BLaER1 (cell line): ENCODE measurements at regions not wholly inside any gene's neighbourhood (a gene's known extent, or its start where the extent isn't known, plus 50 kb on each side); places are given as distances from the start of the nearest gene placed in this dataset.
"Not testable (repeated sequence)": the region's sequence is repeated elsewhere in the genome, so short reads cannot be mapped to it uniquely, and the experiment has no call there.

Experiments
- H3K27ac ChIP-seq: shearing (Covaris generic); formaldehyde crosslinking; 2 replicates; pipeline ENCODE4 v1.8.1; 2022
- H3K27me3 ChIP-seq: shearing (Covaris generic); formaldehyde crosslinking; 2 replicates; pipeline ENCODE4 v1.8.1; 2022
- H3K36me3 ChIP-seq: shearing (Covaris generic); formaldehyde crosslinking; 2 replicates; pipeline ENCODE4 v1.8.1; 2022
- H3K4me1 ChIP-seq: shearing (Covaris generic); formaldehyde crosslinking; 2 replicates; pipeline ENCODE4 v1.8.1; 2022
- H3K4me2 ChIP-seq: shearing (Covaris generic); formaldehyde crosslinking; 2 replicates; pipeline ENCODE4 v1.8.1; 2022
- H3K4me3 ChIP-seq: shearing (Covaris generic); formaldehyde crosslinking; 2 replicates; pipeline ENCODE4 v1.8.1; 2022
- H3K9ac ChIP-seq: shearing (Covaris generic); formaldehyde crosslinking; 2 replicates; pipeline ENCODE4 v1.8.1; 2022
- H3K9me3 ChIP-seq: shearing (Covaris generic); formaldehyde crosslinking; 2 replicates; pipeline ENCODE4 v1.8.1; 2022
- H4K20me1 ChIP-seq: shearing (Covaris generic); formaldehyde crosslinking; 2 replicates; pipeline ENCODE4 v1.8.1; 2022
- Cebpa-rat ChIP-seq: shearing (Covaris generic); IDR thresholded peaks from 2 replicates; pipeline ENCODE4 v1.8.1; 2022

DNA sequence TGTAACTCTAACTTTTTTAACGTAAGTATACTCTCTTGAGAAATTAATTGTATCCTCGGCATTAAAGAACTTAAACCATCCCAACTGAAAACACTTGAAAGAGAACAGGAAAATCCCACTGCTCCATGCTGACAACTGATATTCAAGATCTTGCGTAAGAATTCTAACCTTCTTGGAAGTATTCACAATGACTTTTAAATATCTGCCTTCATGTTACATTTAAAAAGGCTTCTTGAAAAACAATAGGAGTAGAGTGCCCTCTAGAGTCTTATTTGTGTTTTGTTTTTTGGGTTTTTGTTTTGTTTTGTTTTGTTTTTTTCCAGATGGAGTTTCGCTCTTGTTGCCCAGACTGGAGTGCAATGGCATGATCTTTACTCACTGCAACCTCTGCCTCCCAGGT, 65.4 kb upstream of the DNAJC10 start:
- no peak overlapping the region for H3K9ac ChIP-seq
- H3K27me3 ChIP-seq = no peaks in the 10 kb centered on the region
- no peaks in the 10 kb centered on the region for H3K36me3 ChIP-seq
- H3K27ac ChIP-seq = no peak overlapping the region
- H3K4me3 ChIP-seq = no peak overlapping the region
- TF ChIP-seq Cebpa-rat = no peak; the same call in 1 of the 2 replicates
- no peaks in the 10 kb centered on the region for H4K20me1 ChIP-seq
- H3K4me1 ChIP-seq = no peaks in the 10 kb centered on the region
- no peaks in the 10 kb centered on the region for H3K9me3 ChIP-seq
- H3K4me2 ChIP-seq = no peak overlapping the region

DNA sequence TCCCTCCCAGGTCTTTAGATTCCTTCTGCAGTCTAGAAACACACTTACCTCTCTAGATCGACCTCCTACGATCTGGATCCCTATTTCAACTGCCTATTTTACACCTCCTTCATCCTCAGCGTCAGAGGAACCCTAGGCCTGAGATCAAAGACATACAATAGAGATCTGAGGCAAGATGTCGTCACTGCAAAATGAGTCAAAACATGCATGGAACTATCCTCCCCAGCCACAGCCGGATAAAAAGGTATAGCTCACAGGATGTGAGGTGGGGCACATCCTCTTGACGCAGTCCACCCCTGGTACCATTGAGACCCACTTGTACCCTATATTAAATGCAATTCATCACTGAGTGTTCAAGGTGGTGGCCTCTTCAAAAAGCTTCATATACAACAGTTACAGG, 63.7 kb upstream of the DNAJC10 start:
- H3K4me3 ChIP-seq = no peak overlapping the region
- no peak for TF ChIP-seq Cebpa-rat

DNA sequence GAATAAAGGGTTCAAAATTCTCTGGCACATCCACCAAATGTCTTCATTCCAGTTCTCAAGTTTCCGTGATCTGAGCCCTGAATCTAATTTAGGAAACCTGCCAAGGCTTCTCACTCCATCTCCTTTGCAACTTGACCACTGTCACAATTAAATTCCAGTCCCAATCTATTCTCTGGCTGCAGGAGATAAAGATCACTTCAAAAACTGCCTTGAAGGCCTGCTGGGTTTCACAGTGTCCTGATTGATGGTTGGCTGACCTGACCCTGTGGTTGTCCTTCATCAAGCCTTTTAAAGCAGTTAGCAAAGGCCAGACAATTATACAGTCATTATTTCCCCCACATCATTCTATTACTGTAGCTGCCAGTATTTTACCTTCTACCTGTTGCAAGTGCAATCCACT, 60.3 kb upstream of the DNAJC10 start:
- no peak overlapping the region for H3K27ac ChIP-seq
- H3K9me3 ChIP-seq = no peaks in the 10 kb centered on the region
- no peak overlapping the region for H3K4me2 ChIP-seq
- no peaks in the 10 kb centered on the region for H4K20me1 ChIP-seq
- no peak overlapping the region for H3K4me3 ChIP-seq
- H3K36me3 ChIP-seq = no peaks in the 10 kb centered on the region
- H3K27me3 ChIP-seq = no peaks in the 10 kb centered on the region
- H3K9ac ChIP-seq = no peak overlapping the region
- peaks cover 9% of the 10 kb centered on the region for H3K4me1 ChIP-seq
- TF ChIP-seq Cebpa-rat = no peak

More for the DNA sequence above, 63.7 kb upstream of the DNAJC10 start:
- H3K4me1 ChIP-seq = no peaks in the 10 kb centered on the region
- no peaks in the 10 kb centered on the region for H3K9me3 ChIP-seq
- no peaks in the 10 kb centered on the region for H3K27me3 ChIP-seq
- H3K27ac ChIP-seq = no peak overlapping the region
- H3K4me2 ChIP-seq = no peak overlapping the region
- H3K36me3 ChIP-seq = no peaks in the 10 kb centered on the region
- no peaks in the 10 kb centered on the region for H4K20me1 ChIP-seq
- no peak overlapping the region for H3K9ac ChIP-seq

- no peak overlapping the region for H3K4me3 ChIP-seq
- H3K4me2 ChIP-seq = peak overlapping the region; percentile 11; the same call in 1 of the 2 replicates
- H3K27me3 ChIP-seq = no peaks in the 10 kb centered on the region
- H3K36me3 ChIP-seq = no peaks in the 10 kb centered on the region
- peaks cover 36% of the 10 kb centered on the region for H3K4me1 ChIP-seq
- H3K27ac ChIP-seq = no peak overlapping the region
- H4K20me1 ChIP-seq = no peaks in the 10 kb centered on the region
- H3K9me3 ChIP-seq = no peaks in the 10 kb centered on the region
- no peak for TF ChIP-seq Cebpa-rat
- no peak overlapping the region for H3K9ac ChIP-seq
Observed at GRCh38 chr2:182664212-182664611, 51.8 kb upstream of the DNAJC10 start.

GRCh38 chr2:182665500-182665899, 50.6 kb upstream of the DNAJC10 start:
- H3K9ac ChIP-seq, H3K4me2 ChIP-seq, H3K4me3 ChIP-seq, H3K27ac ChIP-seq, H4K20me1 ChIP-seq, H3K9me3 ChIP-seq, H3K27me3 ChIP-seq, H3K36me3 ChIP-seq: not testable (repeated sequence)
- H3K4me1 ChIP-seq = peaks cover 30% of the 10 kb centered on the region
